GM23338 (cell line): ENCODE measurements at regions not wholly inside any gene's neighbourhood (a gene's known extent, or its start where the extent isn't known, plus 50 kb on each side); places are given as distances from the start of the nearest gene placed in this dataset.

Source experiments
- ATAC-seq: fragments of 200-7000 bp; cut with Tn5 transposase; 3 replicates; pipeline ENCODE4 v1.9.1; 2020
- DNase-seq: peaks from one replicate; pipeline ENCODE4 v3.0.0-alpha.2; 2015; ENCODE audit warnings: low spot score
- H2AFZ ChIP-seq: fragments of 200-600 bp; sonication (generic); 2 replicates; pipeline ENCODE4 v1.8.0; 2016; ENCODE audit warnings: antibody characterized with exemption, mild to moderate bottlenecking, moderate library complexity
- H3F3A ChIP-seq: fragments of 200-600 bp; sonication (generic); replicated peaks from 2 replicates; pipeline ENCODE4 v1.8.0; 2017; ENCODE audit warnings: antibody characterized with exemption, mixed run types, low read depth
- H3K27ac ChIP-seq: fragments of 200-600 bp; sonication (generic); 2 replicates; pipeline ENCODE4 v1.6.1; 2016; ENCODE audit warnings: low read depth
- H3K27me3 ChIP-seq: fragments of 200-600 bp; sonication (generic); 2 replicates; pipeline ENCODE4 v1.8.0; 2016; ENCODE audit warnings: mild to moderate bottlenecking, mixed run types, moderate library complexity; ENCODE audit not compliant: insufficient read depth
- H3K36me3 ChIP-seq: fragments of 200-600 bp; sonication (generic); 2 replicates; pipeline ENCODE4 v1.8.0; 2016; ENCODE audit warnings: mild to moderate bottlenecking; ENCODE audit not compliant: insufficient read depth
- H3K4me1 ChIP-seq: fragments of 200-600 bp; sonication (generic); 2 replicates; pipeline ENCODE4 v1.8.0; 2016; ENCODE audit warnings: mild to moderate bottlenecking, moderate library complexity; ENCODE audit not compliant: insufficient read depth
- H3K4me2 ChIP-seq: fragments of 200-600 bp; sonication (generic); 2 replicates; pipeline ENCODE4 v1.7.1; 2017; ENCODE audit warnings: mixed run types
- H3K4me3 ChIP-seq: fragments of 200-600 bp; sonication (generic); 2 replicates; pipeline ENCODE4 v1.6.1; 2016; ENCODE audit warnings: mixed run types
- H3K79me2 ChIP-seq: fragments of 200-600 bp; sonication (generic); replicated peaks from 2 replicates; pipeline ENCODE4 v1.8.0; 2017; ENCODE audit warnings: mild to moderate bottlenecking; ENCODE audit not compliant: insufficient read depth
- H3K9me2 ChIP-seq: fragments of 200-600 bp; sonication (generic); 2 replicates; pipeline ENCODE4 v1.8.0; 2017; ENCODE audit not compliant: insufficient read depth
- H4K20me1 ChIP-seq: fragments of 200-600 bp; sonication (generic); replicated peaks from 2 replicates; pipeline ENCODE4 v1.8.0; 2017; ENCODE audit warnings: mild to moderate bottlenecking; ENCODE audit not compliant: insufficient read depth
- H3K27ac Mint-ChIP-seq: 2 replicates; pipeline ENCODE4 v1.8.0; 2020; ENCODE audit warnings: inconsistent platforms, mild to moderate bottlenecking, moderate library complexity, mixed read lengths
- H3K27me3 Mint-ChIP-seq: 3 replicates; pipeline ENCODE4 v1.8.0; 2022; ENCODE audit warnings: low read depth, mild to moderate bottlenecking, moderate library complexity, mixed read lengths, inconsistent platforms; ENCODE audit not compliant: insufficient read depth, poor library complexity
- H3K36me3 Mint-ChIP-seq: 3 replicates; pipeline ENCODE4 v1.8.0; 2021; ENCODE audit warnings: low read depth, mild to moderate bottlenecking, inconsistent platforms, moderate library complexity, mixed read lengths
- H3K4me1 Mint-ChIP-seq: 3 replicates; pipeline ENCODE4 v1.8.0; 2020; ENCODE audit warnings: mild to moderate bottlenecking, inconsistent platforms, mixed read lengths
- H3K4me3 Mint-ChIP-seq: 3 replicates; pipeline ENCODE4 v1.8.0; 2021; ENCODE audit warnings: moderate library complexity, mild to moderate bottlenecking, inconsistent platforms, mixed read lengths
- H3K9me3 Mint-ChIP-seq: 3 replicates; pipeline ENCODE4 v1.8.0; 2020; ENCODE audit warnings: moderate library complexity, mild to moderate bottlenecking, inconsistent platforms, mixed read lengths
- CREB1 ChIP-seq: fragments of 250-450 bp; sonication (Bioruptor Pico); IDR thresholded peaks from 2 replicates; pipeline ENCODE4 v1.5.0; 2020; ENCODE audit warnings: low read depth, mild to moderate bottlenecking, moderate library complexity
- JUNB ChIP-seq: IDR thresholded peaks from one replicate; pipeline ENCODE4 v1.6.1; 2016; ENCODE audit warnings: antibody characterized with exemption; ENCODE audit not compliant: unreplicated experiment
- STAT1 ChIP-seq: IDR thresholded peaks from one replicate; pipeline ENCODE4 v1.6.1; 2016; ENCODE audit warnings: antibody characterized with exemption; ENCODE audit not compliant: unreplicated experiment
- TF ChIP-seq, protein P1 (sequence below): fragments of 250-450 bp; sonication (Bioruptor Pico); IDR thresholded peaks from 2 replicates; pipeline ENCODE4 v1.5.0; 2020; ENCODE audit warnings: mild to moderate bottlenecking, moderate library complexity
- TF ChIP-seq, protein P2 (sequence below): IDR thresholded peaks from one replicate; pipeline ENCODE4 v1.6.1; 2018; ENCODE audit warnings: antibody characterized with exemption; ENCODE audit not compliant: unreplicated experiment

DNA sequence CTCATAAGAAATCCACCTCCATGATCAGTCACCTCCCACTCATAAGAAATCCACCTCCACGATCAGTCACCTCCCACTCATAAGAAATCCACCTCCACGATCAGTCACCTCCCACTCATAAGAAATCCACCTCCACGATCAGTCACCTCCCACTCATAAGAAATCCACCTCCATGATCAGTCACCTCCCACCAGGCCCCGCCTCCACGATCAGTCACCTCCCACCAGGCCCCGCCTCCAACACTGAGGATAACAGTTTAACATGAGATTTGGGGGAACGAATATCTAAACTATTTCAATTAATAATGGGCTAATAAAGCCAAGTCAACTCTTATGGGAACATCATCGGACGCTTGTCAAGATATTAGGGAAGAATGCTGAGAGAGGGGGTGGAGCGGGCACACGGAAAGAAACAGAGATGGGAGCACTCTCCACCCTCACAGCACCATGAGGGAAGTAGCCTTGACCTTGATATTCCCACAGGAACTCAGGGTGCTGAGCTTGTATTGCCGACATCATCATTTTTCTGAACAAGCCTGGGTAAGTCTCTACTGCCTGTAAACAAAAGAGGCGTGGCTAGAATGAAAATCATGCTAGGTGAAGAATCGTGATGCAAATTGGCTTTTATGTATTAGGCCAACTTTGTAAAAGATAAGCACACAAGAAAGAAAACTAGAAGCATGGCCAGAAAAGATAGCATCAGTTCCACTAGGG, 303.5 kb upstream of the KLF6 start (continued):
- TF ChIP-seq, protein P1, sequence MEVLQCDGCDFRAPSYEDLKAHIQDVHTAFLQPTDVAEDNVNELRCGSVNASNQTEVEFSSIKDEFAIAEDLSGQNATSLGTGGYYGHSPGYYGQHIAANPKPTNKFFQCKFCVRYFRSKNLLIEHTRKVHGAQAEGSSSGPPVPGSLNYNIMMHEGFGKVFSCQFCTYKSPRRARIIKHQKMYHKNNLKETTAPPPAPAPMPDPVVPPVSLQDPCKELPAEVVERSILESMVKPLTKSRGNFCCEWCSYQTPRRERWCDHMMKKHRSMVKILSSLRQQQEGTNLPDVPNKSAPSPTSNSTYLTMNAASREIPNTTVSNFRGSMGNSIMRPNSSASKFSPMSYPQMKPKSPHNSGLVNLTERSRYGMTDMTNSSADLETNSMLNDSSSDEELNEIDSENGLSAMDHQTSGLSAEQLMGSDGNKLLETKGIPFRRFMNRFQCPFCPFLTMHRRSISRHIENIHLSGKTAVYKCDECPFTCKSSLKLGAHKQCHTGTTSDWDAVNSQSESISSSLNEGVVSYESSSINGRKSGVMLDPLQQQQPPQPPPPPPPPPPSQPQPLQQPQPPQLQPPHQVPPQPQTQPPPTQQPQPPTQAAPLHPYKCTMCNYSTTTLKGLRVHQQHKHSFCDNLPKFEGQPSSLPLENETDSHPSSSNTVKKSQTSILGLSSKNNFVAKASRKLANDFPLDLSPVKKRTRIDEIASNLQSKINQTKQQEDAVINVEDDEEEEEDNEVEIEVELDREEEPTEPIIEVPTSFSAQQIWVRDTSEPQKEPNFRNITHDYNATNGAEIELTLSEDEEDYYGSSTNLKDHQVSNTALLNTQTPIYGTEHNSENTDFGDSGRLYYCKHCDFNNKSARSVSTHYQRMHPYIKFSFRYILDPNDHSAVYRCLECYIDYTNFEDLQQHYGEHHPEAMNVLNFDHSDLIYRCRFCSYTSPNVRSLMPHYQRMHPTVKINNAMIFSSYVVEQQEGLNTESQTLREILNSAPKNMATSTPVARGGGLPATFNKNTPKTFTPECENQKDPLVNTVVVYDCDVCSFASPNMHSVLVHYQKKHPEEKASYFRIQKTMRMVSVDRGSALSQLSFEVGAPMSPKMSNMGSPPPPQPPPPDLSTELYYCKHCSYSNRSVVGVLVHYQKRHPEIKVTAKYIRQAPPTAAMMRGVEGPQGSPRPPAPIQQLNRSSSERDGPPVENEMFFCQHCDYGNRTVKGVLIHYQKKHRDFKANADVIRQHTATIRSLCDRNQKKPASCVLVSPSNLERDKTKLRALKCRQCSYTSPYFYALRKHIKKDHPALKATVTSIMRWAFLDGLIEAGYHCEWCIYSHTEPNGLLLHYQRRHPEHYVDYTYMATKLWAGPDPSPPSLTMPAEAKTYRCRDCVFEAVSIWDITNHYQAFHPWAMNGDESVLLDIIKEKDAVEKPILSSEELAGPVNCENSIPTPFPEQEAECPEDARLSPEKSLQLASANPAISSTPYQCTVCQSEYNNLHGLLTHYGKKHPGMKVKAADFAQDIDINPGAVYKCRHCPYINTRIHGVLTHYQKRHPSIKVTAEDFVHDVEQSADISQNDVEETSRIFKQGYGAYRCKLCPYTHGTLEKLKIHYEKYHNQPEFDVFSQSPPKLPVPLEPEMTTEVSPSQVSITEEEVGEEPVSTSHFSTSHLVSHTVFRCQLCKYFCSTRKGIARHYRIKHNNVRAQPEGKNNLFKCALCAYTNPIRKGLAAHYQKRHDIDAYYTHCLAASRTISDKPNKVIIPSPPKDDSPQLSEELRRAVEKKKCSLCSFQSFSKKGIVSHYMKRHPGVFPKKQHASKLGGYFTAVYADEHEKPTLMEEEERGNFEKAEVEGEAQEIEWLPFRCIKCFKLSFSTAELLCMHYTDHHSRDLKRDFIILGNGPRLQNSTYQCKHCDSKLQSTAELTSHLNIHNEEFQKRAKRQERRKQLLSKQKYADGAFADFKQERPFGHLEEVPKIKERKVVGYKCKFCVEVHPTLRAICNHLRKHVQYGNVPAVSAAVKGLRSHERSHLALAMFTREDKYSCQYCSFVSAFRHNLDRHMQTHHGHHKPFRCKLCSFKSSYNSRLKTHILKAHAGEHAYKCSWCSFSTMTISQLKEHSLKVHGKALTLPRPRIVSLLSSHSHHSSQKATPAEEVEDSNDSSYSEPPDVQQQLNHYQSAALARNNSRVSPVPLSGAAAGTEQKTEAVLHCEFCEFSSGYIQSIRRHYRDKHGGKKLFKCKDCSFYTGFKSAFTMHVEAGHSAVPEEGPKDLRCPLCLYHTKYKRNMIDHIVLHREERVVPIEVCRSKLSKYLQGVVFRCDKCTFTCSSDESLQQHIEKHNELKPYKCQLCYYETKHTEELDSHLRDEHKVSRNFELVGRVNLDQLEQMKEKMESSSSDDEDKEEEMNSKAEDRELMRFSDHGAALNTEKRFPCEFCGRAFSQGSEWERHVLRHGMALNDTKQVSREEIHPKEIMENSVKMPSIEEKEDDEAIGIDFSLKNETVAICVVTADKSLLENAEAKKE (CRISPR knock-in tag) = no peak

DNA sequence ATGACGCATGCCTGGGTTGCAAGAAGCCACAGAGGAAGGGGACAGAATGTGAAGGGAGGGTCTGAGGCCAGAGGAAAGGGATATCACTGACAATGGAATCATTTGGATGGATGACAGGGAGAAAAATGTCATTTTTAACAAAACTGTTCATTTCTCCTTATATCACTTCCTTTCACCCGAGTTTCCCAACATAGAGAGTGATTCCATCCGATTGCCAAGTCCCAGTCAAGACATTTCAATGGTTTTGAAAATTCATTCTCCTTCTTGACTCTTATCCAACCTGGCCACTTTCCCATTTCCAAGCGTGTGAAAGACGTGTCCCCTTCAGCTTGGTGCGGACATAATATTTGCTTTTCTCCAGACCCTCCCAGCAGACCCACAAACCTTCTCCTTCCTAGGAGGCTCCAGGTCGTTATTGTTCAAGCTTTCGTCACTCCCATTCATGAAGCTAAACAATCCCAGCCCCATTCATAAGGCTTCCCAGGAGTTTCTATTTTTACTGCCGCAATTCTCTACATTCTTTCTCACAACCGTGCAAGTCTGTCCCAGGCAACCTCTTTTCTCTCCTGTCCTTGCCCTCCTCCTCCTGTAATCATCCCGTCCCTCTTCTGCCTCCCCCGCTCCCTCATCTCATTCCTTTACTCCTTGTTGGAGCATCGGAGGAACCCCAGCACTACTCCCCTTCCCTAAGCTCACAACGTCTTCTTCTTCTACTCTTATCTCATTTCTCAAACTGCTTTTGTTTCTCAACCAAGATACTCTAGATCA, 301.3 kb upstream of the KLF6 start:
- Histone ChIP-seq H3K79me2 (no peaks in the 10 kb centered on the region), H3K4me2 (no peak overlapping the region), H3K27ac (no peak overlapping the region), H4K20me1 (no peaks in the 10 kb centered on the region), H3K27me3 (no peaks in the 10 kb centered on the region), H3K4me1 (peaks cover 7% of the 10 kb centered on the region), H3K4me3 (no peak overlapping the region), H3K36me3 (no peaks in the 10 kb centered on the region), H3F3A (no peaks in the 10 kb centered on the region), H2AFZ (peak overlapping the region; percentile 63; the same call in 1 of the 2 replicates), H3K9me2 (0 out of 2 replicates have a peak, but pooled peaks cover 11% of the 10 kb centered on the region)
- Mint-ChIP-seq H3K4me1 (peaks cover 9% of the 10 kb centered on the region), H3K27ac (no peak overlapping the region; the same call in 1 of the 2 replicates), H3K36me3 (no peaks in the 10 kb centered on the region), H3K27me3 (no peaks in the 10 kb centered on the region), H3K9me3 (no peaks in the 10 kb centered on the region; the same call in 2 of the 3 replicates), H3K4me3 (no peak overlapping the region)
- DNase-seq (no peak), ATAC-seq (no peak)
- TF ChIP-seq, protein P2, sequence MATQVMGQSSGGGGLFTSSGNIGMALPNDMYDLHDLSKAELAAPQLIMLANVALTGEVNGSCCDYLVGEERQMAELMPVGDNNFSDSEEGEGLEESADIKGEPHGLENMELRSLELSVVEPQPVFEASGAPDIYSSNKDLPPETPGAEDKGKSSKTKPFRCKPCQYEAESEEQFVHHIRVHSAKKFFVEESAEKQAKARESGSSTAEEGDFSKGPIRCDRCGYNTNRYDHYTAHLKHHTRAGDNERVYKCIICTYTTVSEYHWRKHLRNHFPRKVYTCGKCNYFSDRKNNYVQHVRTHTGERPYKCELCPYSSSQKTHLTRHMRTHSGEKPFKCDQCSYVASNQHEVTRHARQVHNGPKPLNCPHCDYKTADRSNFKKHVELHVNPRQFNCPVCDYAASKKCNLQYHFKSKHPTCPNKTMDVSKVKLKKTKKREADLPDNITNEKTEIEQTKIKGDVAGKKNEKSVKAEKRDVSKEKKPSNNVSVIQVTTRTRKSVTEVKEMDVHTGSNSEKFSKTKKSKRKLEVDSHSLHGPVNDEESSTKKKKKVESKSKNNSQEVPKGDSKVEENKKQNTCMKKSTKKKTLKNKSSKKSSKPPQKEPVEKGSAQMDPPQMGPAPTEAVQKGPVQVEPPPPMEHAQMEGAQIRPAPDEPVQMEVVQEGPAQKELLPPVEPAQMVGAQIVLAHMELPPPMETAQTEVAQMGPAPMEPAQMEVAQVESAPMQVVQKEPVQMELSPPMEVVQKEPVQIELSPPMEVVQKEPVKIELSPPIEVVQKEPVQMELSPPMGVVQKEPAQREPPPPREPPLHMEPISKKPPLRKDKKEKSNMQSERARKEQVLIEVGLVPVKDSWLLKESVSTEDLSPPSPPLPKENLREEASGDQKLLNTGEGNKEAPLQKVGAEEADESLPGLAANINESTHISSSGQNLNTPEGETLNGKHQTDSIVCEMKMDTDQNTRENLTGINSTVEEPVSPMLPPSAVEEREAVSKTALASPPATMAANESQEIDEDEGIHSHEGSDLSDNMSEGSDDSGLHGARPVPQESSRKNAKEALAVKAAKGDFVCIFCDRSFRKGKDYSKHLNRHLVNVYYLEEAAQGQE = no peak
- TF ChIP-seq JUNB (no peak), CREB1 (CRISPR knock-in tag) (no peak), STAT1 (no peak)
